Activated CD4-positive, alpha-beta T cell treated with anti-CD3 and anti-CD28 coated beads, Interleukin-2, amount 10 ng/mL, durations not matched to agents 24 days and 14 days (primary cell): ENCODE measurements at regions not wholly inside any gene's neighbourhood (a gene's known extent, or its start where the extent isn't known, plus 50 kb on each side); places are given as distances from the start of the nearest gene placed in this dataset.
"Not testable (repeated sequence)": the region's sequence is repeated elsewhere in the genome, so short reads cannot be mapped to it uniquely, and the experiment has no call there.

Experiments
- DNase-seq: peaks from one replicate; pipeline ENCODE4 v3.0.0; 2022
- H3K27ac Mint-ChIP-seq: one replicate; pipeline ENCODE4 v1.8.0; 2022; ENCODE audit warnings: mild to moderate bottlenecking, mixed read lengths
- H3K27me3 Mint-ChIP-seq: one replicate; pipeline ENCODE4 v1.8.0; 2022; ENCODE audit warnings: mixed read lengths
- H3K36me3 Mint-ChIP-seq: one replicate; pipeline ENCODE4 v1.8.0; 2022; ENCODE audit warnings: low read depth, mild to moderate bottlenecking, mixed read lengths
- H3K4me1 Mint-ChIP-seq: one replicate; pipeline ENCODE4 v1.8.0; 2021; ENCODE audit warnings: mixed read lengths
- H3K4me3 Mint-ChIP-seq: one replicate; pipeline ENCODE4 v1.8.0; 2022; ENCODE audit warnings: mild to moderate bottlenecking, moderate library complexity, mixed read lengths
- H3K9me3 Mint-ChIP-seq: one replicate; pipeline ENCODE4 v1.8.0; 2021; ENCODE audit warnings: mixed read lengths
- intact Hi-C: fragments of 100-400 bp; cut with micrococcal nuclease; formaldehyde crosslinking; loops from one replicate; pipeline ENCODE4 v1.15.1; 2023

DNA sequence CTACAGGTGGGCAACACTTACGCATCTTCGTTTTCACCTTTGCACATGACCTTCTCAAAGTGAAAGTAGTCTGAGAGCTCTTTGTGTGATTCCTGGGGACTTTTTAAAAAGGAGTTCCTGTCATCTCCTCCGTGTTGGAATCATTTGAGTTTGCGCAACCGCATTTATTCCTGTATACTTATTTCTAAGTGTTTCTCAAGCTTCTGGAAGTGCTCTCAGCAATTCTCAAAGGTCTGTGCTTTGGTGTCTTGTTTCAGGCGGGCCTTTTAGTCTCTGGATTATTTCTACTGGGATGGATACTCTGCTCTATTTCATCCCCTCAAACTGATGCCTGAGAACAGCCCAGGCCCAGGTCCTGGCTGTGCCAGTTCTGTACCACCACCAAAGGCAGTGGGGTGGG is 226.5 kb upstream of the TUT7 start:
- Mint-ChIP-seq H3K4me1 (peaks cover 3% of the 10 kb centered on the region), H3K9me3 (no peaks in the 10 kb centered on the region), H3K4me3 (no peak overlapping the region), H3K27me3 (peaks cover 2% of the 10 kb centered on the region), H3K27ac (no peak overlapping the region), H3K36me3 (no peaks in the 10 kb centered on the region)
- intact Hi-C loops: no loop called here
- no peak for DNase-seq

DNA sequence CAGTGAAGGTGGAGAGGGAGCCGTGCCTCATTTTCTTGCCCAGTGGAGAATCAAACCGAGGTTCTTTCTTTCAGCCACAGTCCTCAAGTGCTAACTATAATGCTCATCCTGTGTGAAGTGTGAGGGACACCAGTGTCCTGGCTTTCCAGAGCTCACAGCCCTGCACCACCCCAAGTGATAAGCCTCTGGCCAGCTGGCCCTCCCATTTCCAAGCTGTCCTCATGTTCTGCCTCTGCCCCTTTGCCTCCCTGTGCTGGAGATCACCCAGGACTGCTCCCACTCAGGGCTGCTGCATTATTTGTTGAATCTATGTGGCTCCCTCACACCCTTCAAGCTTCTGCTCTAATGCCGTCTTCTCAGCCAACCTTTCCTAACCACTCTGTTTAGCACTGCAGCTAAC is 224.5 kb upstream of the TUT7 start:
- Mint-ChIP-seq H3K27me3 (peaks cover 2% of the 10 kb centered on the region), H3K4me3 (no peak overlapping the region), H3K36me3 (no peaks in the 10 kb centered on the region), H3K27ac (no peak overlapping the region), H3K9me3 (peaks cover 3% of the 10 kb centered on the region), H3K4me1 (no peaks in the 10 kb centered on the region)
- intact Hi-C loops: no loop called here
- DNase-seq: no peak

DNA sequence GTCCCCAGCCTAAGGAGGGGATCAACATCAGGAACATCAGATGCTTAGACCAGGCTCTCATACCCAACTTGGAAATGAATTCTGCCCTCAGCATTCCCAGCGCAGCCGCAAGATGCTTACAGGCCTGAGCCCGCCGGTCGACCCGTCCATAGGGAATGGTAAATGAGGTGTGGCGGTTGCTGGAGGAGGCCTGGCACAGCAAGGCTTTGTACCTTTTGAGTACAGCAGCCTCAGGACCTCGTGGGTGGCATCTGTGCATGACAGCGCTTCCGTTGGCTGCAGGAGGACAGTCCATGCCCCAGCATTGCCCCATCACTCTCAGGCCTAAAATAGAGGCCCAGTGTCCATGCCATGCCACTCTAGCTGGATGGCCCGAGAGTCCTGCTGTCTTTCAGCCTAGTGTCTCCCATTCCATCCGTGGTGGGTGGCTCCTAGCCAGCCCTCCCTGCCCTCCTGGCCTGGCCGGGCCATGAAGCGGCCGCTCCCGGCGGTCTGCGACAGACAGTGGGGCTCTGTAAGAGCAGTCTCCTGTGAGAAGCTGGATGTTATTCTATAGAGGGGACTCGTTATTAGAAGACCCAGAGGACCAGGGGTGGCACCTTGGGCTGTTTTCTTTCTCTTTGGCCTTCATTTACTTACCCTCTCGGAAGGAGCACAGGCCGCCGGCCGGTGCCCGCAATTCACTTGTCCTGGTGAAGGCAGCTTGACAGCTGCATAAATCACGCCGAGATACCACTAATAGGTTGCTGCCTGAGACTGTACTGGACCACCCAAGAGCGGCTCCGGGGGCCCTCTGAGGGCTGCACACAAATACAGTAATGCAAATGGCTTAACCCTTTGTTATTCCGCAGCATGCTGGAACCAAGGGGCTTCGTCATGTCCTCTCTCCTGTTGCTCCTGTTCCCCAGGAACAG is 223.5 kb upstream of the TUT7 start:
- H3K4me3 Mint-ChIP-seq: no peak overlapping the region
- H3K27me3 Mint-ChIP-seq: peaks cover 4% of the 10 kb centered on the region
- intact Hi-C loops: no loop called here
- no peak overlapping the region for H3K27ac Mint-ChIP-seq
- H3K36me3 Mint-ChIP-seq: no peaks in the 10 kb centered on the region
- peaks cover 3% of the 10 kb centered on the region for H3K9me3 Mint-ChIP-seq
- no peak for DNase-seq
- no peaks in the 10 kb centered on the region for H3K4me1 Mint-ChIP-seq

- Mint-ChIP-seq H3K4me3 (no peak overlapping the region), H3K4me1 (no peaks in the 10 kb centered on the region), H3K27me3 (peaks cover 2% of the 10 kb centered on the region), H3K27ac (no peak overlapping the region), H3K36me3 (no peaks in the 10 kb centered on the region), H3K9me3 (peaks cover 3% of the 10 kb centered on the region)
- intact Hi-C loops: no loop called here
- DNase-seq: no peak
Measured at GRCh38 chr9:86575825-86576525, 221.8 kb upstream of the TUT7 start.

GRCh38 chr9:86575137-86575536 is 220.9 kb upstream of the TUT7 start:
- DNase-seq: no peak
- intact Hi-C loops: no loop called here
- Mint-ChIP-seq H3K36me3 (no peaks in the 10 kb centered on the region), H3K27ac (no peak overlapping the region), H3K9me3 (peaks cover 3% of the 10 kb centered on the region), H3K27me3 (peaks cover 2% of the 10 kb centered on the region), H3K4me3 (no peak overlapping the region), H3K4me1 (no peaks in the 10 kb centered on the region)

GRCh38 chr9:86573886-86574285 is 219.7 kb upstream of the TUT7 start:
- H3K4me1 Mint-ChIP-seq: no peaks in the 10 kb centered on the region
- DNase-seq: no peak
- peaks cover 2% of the 10 kb centered on the region for H3K27me3 Mint-ChIP-seq
- peaks cover 3% of the 10 kb centered on the region for H3K9me3 Mint-ChIP-seq
- no peak overlapping the region for H3K4me3 Mint-ChIP-seq
- H3K27ac Mint-ChIP-seq: no peak overlapping the region
- H3K36me3 Mint-ChIP-seq: no peaks in the 10 kb centered on the region
- intact Hi-C loops: no loop called here

DNA sequence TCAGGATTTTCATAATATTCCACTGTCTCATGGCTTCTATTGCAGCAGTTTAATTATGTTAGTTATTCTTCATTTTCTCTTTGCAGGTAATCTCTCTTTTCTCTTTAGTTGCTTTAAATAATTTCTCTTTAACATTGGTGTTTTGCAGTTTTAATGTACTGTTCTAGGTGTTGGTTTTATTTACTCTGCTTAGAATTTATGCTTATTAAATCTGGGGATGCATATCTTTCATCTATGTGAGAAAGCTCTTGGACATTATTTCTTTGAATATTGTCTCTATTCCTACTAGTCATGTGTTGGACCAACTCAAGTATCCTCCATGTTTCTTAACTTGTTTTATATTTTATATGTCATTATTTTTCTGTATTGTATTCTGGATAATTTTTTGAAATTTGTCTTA is 218.7 kb upstream of the TUT7 start:
- Mint-ChIP-seq H3K27ac (no peak overlapping the region), H3K36me3 (no peaks in the 10 kb centered on the region), H3K4me3 (no peak overlapping the region), H3K9me3 (peaks cover 3% of the 10 kb centered on the region), H3K4me1 (no peaks in the 10 kb centered on the region), H3K27me3 (peaks cover 2% of the 10 kb centered on the region)
- intact Hi-C loops: no loop called here
- no peak for DNase-seq

DNA sequence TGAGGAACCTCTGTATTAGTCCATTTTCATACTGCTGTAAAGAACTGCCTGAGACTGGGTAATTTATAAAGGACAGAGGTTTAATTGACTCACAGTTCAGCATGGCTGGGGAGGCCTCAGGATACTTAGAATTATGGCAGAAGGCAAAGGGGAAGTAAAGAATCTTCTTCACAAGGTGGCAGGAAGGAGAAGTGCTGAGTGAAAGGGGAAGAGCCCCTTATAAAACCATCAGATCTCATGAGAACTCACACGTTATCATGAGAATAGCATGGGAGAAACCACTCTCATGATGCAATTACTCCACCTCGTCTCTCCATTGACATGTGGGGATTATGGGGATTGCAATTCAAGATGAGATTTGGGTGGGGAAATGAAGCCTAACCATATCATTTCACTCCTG is 211.4 kb upstream of the TUT7 start:
- intact Hi-C loops, DNase-seq, H3K4me3 Mint-ChIP-seq: not testable (repeated sequence)

DNA sequence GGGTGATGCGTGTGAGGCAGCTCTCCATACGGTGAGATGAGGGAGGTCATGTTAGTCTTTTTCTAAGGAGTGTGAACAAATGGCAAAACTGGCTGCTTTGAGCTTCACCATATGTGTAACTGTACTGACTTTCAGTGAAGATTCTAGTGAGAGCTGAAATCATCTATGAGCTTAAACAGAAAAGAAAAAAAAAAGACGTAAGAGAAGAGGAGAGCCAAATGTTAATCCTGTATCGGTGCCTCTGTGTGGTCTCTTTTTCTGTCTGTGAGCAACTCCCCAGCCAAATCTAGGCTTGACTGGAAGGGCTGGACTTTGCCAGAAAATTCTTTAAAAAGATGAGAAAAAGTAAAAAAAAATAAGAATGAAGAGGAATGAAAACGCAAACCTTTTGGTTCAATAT is 209.7 kb upstream of the TUT7 start:
- no peaks in the 10 kb centered on the region for H3K4me1 Mint-ChIP-seq

More for the DNA sequence above, 211.4 kb upstream of the TUT7 start:
- not testable (repeated sequence) for H3K27ac Mint-ChIP-seq, H3K9me3 Mint-ChIP-seq, H3K36me3 Mint-ChIP-seq, H3K4me1 Mint-ChIP-seq, H3K27me3 Mint-ChIP-seq

GRCh38 chr9:86563350-86563749 is 209.1 kb upstream of the TUT7 start:
- H3K9me3 Mint-ChIP-seq: peaks cover 5% of the 10 kb centered on the region
- H3K27ac Mint-ChIP-seq: no peak overlapping the region
- no peaks in the 10 kb centered on the region for H3K36me3 Mint-ChIP-seq
- DNase-seq: no peak
- no peak overlapping the region for H3K4me3 Mint-ChIP-seq
- no peaks in the 10 kb centered on the region for H3K4me1 Mint-ChIP-seq
- intact Hi-C loops: no loop called here
- no peaks in the 10 kb centered on the region for H3K27me3 Mint-ChIP-seq

More for the DNA sequence above, 209.7 kb upstream of the TUT7 start:
- Mint-ChIP-seq H3K27me3 (no peaks in the 10 kb centered on the region), H3K36me3 (no peaks in the 10 kb centered on the region), H3K27ac (no peak overlapping the region), H3K9me3 (peaks cover 5% of the 10 kb centered on the region), H3K4me3 (no peak overlapping the region)
- DNase-seq: no peak
- intact Hi-C loops: no loop called here

GRCh38 chr9:86562691-86563090 is 208.5 kb upstream of the TUT7 start:
- no peak for DNase-seq
- Mint-ChIP-seq H3K36me3 (no peaks in the 10 kb centered on the region), H3K4me1 (no peaks in the 10 kb centered on the region), H3K4me3 (no peak overlapping the region), H3K27ac (no peak overlapping the region), H3K27me3 (no peaks in the 10 kb centered on the region), H3K9me3 (peaks cover 5% of the 10 kb centered on the region)
- intact Hi-C loops: no loop called here

DNA sequence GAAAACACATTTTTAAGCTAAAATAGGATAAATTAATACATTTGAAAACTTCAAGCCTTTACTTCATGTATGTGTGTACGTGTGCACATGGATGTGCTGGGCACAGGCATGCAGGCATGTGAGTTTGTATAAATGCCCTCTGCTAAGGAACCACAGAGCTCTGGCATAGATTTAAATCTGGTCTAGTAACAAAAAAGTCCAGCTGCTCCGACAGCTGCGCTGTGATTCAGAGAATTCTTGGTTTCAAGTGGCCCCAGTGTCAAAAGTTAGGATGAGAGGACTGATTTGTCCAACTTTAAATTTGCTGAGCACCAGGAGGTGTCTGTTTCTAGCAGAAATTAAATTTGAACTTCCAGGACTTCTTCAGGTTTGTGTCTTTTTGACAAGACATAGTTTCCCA is 203.7 kb upstream of the TUT7 start:
- Mint-ChIP-seq H3K4me1 (no peaks in the 10 kb centered on the region), H3K27ac (no peak overlapping the region), H3K27me3 (peaks cover 4% of the 10 kb centered on the region), H3K36me3 (no peaks in the 10 kb centered on the region), H3K4me3 (no peak overlapping the region), H3K9me3 (no peaks in the 10 kb centered on the region)
- no peak for DNase-seq
- intact Hi-C loops: no loop called here

DNA sequence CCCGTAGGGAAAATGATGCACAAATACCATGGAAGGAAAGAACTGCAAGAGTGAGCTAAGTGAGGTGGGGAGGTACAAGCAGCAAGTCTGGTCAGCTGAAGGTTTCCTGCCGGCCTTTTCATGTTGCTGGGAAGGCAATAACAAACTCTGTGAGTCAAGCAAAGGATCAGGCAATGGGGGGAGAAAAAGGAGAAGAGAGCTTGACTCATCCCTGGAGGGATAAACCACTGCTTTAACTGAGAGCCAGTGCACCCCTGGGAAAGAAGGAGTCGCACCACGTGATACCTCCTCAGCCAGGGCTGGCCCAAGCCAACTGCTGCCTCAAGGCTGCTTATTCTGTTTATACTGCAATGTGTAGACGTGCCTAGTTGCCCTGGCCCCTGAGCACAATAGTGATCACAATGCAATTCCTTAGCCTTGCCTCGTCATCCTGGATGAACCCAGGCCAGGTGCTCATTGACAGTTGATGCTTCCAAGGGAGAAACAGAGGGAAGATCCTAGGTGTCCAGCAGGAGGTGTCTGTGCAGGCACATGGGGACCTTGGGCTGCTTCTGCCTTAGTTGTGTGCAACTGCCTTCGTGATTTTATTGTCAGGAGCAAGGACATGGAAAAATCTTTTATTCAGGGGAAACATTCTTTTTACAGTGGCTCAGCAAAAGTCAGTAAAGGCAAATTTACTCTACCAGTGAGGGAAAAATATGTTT is 203.0 kb upstream of the TUT7 start:
- intact Hi-C loops: no loop called here

DNA sequence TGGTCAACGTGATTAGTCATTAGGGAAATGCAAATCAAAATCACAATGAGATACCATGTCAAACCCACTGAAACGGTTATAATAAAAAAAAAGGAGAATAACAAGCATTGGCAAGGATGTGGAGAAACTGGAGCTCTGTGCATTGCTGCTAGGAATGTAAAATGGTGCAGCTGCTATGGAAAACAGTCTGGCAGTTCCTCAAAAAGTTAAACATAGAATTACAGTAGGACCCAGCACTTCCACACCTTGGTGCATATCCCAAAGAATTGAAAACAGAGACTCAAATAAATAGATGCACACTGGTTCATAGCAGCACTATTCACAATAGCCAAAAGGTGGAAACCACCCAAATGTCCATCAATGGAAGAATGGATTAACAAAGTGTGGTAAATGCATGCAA is 201.5 kb upstream of the TUT7 start:
- no peaks in the 10 kb centered on the region for H3K4me1 Mint-ChIP-seq
- H3K9me3 Mint-ChIP-seq: no peaks in the 10 kb centered on the region
- no peaks in the 10 kb centered on the region for H3K36me3 Mint-ChIP-seq
- no peak overlapping the region for H3K4me3 Mint-ChIP-seq
- no peak overlapping the region for H3K27ac Mint-ChIP-seq
- intact Hi-C loops: no loop called here
- no peak for DNase-seq
- peaks cover 4% of the 10 kb centered on the region for H3K27me3 Mint-ChIP-seq

More for the DNA sequence above, 203.0 kb upstream of the TUT7 start:
- Mint-ChIP-seq H3K36me3 (no peaks in the 10 kb centered on the region), H3K27me3 (peaks cover 4% of the 10 kb centered on the region), H3K4me3 (no peak overlapping the region), H3K27ac (no peak overlapping the region), H3K4me1 (no peaks in the 10 kb centered on the region), H3K9me3 (no peaks in the 10 kb centered on the region)
- no peak for DNase-seq
